ENCODE measurements at regions not wholly inside any gene's neighbourhood (a gene's known extent, or its start where the extent isn't known, plus 50 kb on each side); places are given as distances from the start of the nearest gene placed in this dataset.

- DNase-seq (ENCODE audit: low read depth) = no peak
These were observed 170.1 kb downstream of the INHBB start for GRCh38 chr2:120515759-120516678.

GRCh38 chr2:120516679-120517314 lies 170.9 kb downstream of the INHBB start:
- no peak for DNase-seq (ENCODE audit: low read depth)

DNA sequence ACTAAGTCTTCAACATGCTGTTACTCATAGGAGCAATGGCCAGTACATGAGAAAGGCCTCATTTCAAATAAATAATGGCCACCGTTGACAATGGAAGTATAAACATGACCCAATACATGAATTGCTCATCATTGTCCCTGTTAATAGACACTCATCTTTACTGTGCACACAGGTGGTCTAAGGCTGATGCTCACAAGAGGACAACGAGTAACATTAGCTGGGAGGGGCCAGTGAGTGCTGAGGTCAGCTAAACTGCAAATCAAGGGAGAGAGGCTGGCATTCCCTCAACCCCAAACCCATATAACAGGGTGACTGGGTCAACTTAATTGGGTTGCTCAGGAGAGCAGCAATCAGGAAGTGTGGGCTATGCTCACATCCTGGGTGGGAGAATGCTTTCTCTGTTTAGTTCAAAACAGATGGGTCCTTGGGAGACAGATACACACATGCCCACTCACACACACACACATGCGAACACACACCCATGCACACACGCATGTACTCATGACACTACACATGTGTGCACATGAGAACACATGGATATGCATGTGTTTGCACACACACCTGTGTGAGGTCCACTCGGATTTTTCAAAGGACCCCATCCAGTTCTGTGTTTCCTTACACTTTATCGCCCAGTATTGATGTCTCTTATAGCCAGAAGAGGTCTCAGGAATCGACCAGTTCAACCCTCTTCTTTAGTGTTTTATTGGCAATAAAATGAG lies 172.0 kb downstream of the INHBB start:
- no peak for DNase-seq (ENCODE audit: low read depth)

DNA sequence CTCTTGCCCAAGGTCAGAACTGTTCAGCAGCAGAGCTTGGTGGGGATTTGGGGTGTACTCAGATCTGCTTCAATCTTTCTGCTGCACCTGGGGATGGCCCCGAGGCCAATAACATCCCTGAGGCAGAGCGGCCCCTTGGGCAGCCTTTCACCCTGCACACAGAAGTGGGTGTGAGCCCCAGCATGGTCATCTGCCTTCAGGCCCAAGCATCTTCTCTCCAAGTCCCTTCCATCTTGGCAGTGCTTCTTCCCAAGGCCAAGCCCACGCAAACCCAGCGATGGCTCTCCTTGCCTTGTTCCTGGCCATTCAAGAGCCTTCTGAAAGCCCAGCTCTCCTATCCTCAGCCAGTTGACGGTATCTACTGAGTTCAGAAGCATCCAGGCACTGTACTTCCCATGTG lies 172.9 kb downstream of the INHBB start:
- no peak for DNase-seq (ENCODE audit: low read depth)

- no peak for DNase-seq (ENCODE audit: low read depth)
These were observed 173.5 kb downstream of the INHBB start for GRCh38 chr2:120519469-120519868.

- no peak for DNase-seq (ENCODE audit: low read depth)
These were observed 174.5 kb downstream of the INHBB start for GRCh38 chr2:120520454-120520853.

DNA sequence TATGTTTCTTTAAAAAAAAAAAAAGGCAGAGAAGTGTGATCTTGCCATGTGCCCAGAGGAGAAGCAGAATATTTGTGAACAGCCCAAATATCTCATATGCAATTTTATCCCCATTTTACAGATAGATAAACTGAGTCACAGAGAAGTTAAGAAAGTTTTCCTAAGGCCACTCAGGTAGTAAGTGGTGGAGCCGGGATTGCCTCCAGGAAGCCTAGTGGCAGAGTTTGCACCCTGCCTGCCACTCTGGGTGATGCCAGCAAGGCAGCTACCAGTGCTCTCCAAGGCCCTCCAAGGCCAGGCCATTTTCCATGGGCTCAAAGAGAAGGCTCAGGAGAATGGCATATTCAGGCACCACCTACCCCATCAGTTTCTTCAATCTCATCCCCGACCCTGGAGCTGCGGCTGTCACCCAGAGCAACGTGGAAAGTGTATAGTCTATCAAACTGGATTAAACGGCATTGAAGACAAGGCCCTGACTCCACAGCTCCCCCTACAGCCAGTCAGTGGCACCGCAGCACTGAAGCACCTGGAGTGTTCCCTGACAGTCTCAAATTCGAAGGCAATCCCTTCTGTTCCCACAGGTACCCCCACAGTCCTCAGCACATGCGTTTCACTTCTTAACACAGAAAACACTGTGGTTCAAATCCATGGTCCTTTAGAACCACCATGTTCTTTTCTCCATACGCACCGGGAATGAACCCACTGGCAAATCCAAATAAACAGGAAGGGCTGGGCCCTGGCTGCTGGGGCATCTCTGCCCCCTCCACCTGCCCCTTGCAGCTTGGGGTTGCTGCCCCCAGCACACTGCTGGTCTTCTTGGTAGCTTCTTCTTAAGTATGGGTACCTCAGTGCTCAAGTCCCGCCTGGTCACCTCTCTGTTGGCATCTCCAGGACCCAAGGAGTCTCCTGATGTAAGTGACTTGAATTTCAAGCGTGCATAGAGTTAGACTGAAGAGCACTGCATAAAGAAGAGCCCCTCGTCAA lies 175.3 kb downstream of the INHBB start:
- DNase-seq (ENCODE audit: low read depth) = no peak

GRCh38 chr2:120522151-120522751 lies 176.3 kb downstream of the INHBB start:
- DNase-seq (ENCODE audit: low read depth) = no peak

DNA sequence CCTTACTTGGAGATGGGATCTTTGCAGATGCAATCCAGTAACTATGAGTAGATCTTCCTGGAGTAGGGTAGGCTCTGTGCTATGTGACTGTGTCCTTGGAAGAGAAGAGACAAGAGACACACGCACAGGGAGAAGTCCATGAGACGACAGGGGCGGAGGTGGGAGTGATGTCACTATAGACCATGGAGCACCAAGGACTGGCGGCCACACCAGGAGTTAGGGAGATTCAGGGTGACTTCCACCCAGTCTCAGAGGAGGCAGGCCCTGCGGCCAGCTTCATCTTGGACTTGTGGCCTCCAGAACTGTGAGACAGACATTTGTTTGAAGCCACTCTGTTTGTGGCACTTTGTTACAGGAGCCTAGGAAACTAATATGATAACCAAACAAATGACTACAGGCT lies 177.8 kb downstream of the INHBB start:
- DNase-seq (ENCODE audit: low read depth) = no peak

DNA sequence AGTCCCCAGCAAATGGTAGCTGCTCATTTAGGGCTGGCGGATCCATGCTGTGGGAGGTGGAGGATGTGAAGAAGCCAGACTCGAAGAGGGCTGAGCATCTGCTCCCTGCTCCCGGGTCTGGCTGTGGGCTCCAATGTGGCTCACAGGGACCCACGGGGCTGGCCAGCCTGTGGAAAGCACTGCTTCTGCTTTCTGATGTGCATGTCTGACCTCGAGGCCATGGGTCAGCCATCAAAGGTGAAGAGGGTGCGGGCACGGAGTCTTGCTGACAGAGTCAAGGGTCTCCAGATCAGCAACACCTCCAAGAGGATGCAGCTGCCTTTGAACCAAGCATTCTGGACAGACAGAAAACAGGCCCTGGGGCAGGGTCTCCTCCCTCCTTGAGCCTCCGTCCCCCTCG lies 178.2 kb downstream of the INHBB start:
- no peak for DNase-seq (ENCODE audit: low read depth)

DNA sequence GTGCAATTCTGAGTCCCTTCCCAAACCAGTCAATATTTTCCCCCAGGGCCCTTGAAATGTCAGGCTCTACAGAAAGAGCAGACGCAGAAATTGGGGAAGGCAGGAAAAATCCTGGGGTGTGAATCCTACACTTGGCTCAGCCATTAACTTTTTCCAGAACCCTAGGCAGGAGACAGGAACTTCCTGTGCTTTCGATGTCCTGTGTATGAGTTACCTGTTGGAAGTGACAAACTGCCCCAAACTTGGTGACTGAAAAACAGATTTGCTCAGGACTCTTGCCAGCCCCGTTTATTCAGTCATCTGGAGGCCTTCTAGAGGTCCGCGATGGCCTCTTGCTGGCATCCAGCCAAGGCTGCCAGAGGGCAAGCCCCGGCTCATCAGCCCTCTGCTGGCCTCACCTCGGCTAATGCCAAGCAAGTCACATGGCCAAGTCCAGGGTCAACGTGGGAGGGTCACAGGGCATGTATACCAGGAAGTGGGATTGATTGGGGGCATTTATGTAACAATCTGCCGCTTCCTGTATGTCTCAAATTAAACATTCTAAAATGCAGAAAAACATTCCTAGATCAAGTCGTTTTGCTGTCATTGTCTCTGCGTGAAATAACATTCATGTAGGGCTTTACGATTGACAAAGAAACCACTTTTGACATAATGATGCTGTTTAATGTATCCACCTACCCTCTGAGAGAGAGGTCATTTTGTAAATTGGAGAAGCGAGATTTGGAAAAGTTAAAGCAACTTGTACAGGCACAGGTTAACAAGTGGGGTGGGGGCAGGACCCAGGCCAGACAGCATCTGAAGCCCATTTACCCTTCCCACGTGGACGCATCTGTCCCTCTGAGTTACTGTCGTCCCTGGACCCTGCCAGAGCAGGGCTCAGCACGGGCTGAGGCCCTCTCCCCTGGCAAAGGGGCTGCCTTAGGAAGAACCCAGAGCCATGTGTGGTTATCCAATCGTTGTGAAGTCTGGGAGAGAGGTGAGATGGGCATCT lies 179.4 kb downstream of the INHBB start:
- DNase-seq (ENCODE audit: low read depth) = no peak

DNA sequence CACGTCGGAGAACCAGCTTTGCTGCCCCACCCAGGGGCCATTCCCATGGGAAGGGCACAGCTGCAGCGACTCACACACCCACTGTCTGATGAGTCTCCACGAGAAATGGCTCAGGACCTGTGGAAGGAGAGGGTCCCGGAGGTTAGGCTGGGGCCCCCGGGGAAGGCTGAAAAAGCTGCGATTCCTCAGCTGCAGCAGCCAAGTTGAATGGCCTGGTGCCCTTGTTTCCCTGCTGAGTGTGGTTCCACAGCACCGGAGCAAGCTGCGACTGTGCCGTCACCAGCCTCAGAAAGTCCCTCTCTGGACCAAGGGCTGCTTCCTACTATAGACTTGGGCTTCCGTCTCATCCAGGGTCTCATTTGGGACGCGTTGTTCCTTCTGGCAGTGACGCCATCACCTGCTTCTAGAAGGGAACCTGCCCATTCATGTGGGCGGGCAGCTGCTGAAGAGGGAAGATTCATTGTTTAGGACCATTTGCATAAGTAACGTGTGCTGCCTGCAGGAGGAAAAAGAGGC lies 180.2 kb downstream of the INHBB start:
- DNase-seq (ENCODE audit: low read depth) = no peak

GRCh38 chr2:120526997-120527945 lies 181.3 kb downstream of the INHBB start:
- DNase-seq (ENCODE audit: low read depth) = no peak

GRCh38 chr2:120528051-120528692 lies 182.2 kb downstream of the INHBB start:
- no peak for DNase-seq (ENCODE audit: low read depth)

DNA sequence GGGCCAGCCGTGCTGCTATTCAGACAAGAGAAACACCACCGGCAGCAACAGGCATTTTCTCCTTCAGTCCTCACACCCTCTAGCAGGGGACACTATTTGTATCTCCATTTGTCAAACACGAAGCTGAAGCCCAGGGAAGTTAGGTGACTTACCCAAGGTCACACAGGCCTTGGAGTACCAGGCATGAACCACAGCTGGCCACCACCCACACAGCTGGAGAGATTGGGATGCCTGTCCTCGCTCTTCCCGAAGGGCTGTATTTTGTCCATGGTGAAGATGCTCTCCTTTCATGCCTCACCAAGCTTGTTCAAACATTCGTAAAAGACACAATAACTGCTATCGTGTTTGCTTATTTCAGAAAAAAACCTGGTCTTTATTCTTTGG lies 182.7 kb downstream of the INHBB start:
- DNase-seq (ENCODE audit: low read depth) = no peak

- DNase-seq (ENCODE audit: low read depth) = no peak
These were observed 184.8 kb downstream of the INHBB start for GRCh38 chr2:120530781-120531180.

DNA sequence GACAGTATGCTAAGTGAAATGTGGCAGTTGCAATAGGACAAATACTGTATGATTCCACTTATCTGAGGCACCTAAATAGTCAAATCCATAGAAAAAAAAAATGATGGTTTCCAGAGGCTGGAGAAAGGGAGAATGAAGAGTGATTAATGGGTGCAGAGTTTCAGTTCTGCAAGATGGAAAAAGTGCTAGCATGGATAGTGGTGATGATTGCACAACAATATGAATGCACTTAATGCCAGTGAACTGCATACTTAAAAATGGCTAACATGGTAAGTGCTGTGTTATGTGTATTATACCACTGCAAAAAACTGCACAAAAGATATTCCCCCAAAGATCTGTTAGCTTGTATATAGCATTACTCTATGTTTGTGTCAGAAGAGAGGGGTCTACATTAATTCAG lies 185.4 kb downstream of the INHBB start:
- no peak for DNase-seq (ENCODE audit: low read depth)

Data from activated T-cell treated with anti-CD3 and anti-CD28 coated beads for 1 hour (primary cell).